PC-9 (cell line): ENCODE measurements at regions not wholly inside any gene's neighbourhood (a gene's known extent, or its start where the extent isn't known, plus 50 kb on each side); places are given as distances from the start of the nearest gene placed in this dataset.
"Not testable (repeated sequence)": the region's sequence is repeated elsewhere in the genome, so short reads cannot be mapped to it uniquely, and the experiment has no call there.

Experiments
- BruUV-seq: library from RNA; stranded (reverse); fragments of 400-500 nt; replicated peaks from 2 replicates; lab custom pipeline; 2021; lab: Mats Ljungman, UMichigan
- CTCF ChIA-PET: fragments of 300-600 bp; sonication (Branson Sonifier 250); formaldehyde crosslinking; loops from one replicate; lab custom pipeline; 2022; ENCODE audit warnings: antibody characterized with exemption; lab: Charles Lee
- POLR2A ChIA-PET: fragments of 300-600 bp; sonication (Branson Sonifier 250); formaldehyde crosslinking; loops from one replicate; lab custom pipeline; 2022; ENCODE audit warnings: antibody characterized with exemption; ENCODE audit not compliant: unreplicated experiment; lab: Charles Lee
- DNase-seq, 2 experiments: peaks; one replicate each; pipeline versions ENCODE4 v3.0.0 to v3.0.0-alpha.2; 2015 to 2022; ENCODE audit warnings: mixed read lengths in 1 of 2
- H2AFZ ChIP-seq: fragments of 200-600 bp; sonication (generic); 2 replicates; pipeline ENCODE4 v1.8.1; 2017; ENCODE audit warnings: antibody characterized with exemption
- H3F3A ChIP-seq: fragments of 200-600 bp; sonication (generic); 2 replicates; pipeline ENCODE4 v1.8.1; 2017; ENCODE audit warnings: antibody characterized with exemption, mild to moderate bottlenecking, low read depth; ENCODE audit not compliant: insufficient read depth
- H3K27ac ChIP-seq: fragments of 200-600 bp; sonication (generic); 2 replicates; pipeline ENCODE4 v1.6.1; 2016; ENCODE audit warnings: mixed run types
- H3K27me3 ChIP-seq: fragments of 200-600 bp; sonication (generic); 2 replicates; pipeline ENCODE4 v1.6.1; 2016; ENCODE audit warnings: low read depth, mixed run types; ENCODE audit not compliant: insufficient read depth
- H3K36me3 ChIP-seq: fragments of 200-600 bp; sonication (generic); 2 replicates; pipeline ENCODE4 v1.6.1; 2016; ENCODE audit warnings: low read depth, mixed run types
- H3K4me1 ChIP-seq: fragments of 200-600 bp; sonication (generic); replicated peaks from 2 replicates; pipeline ENCODE4 v1.6.1; 2016; ENCODE audit warnings: mixed run types; ENCODE audit not compliant: insufficient read depth
- H3K4me2 ChIP-seq: fragments of 200-600 bp; sonication (generic); 2 replicates; pipeline ENCODE4 v1.6.1; 2017; ENCODE audit warnings: mixed run types
- H3K4me3 ChIP-seq: fragments of 200-600 bp; sonication (generic); 2 replicates; pipeline ENCODE4 v1.6.1; 2016; ENCODE audit warnings: mixed run types
- H3K79me2 ChIP-seq: fragments of 200-600 bp; sonication (generic); 2 replicates; pipeline ENCODE4 v1.6.1; 2017; ENCODE audit warnings: low read depth, mixed run types
- H3K9me2 ChIP-seq: fragments of 200-600 bp; sonication (generic); 2 replicates; pipeline ENCODE4 v1.8.1; 2017; ENCODE audit warnings: mild to moderate bottlenecking; ENCODE audit not compliant: insufficient read depth
- H3K9me3 ChIP-seq: fragments of 200-600 bp; sonication (generic); 2 replicates; pipeline ENCODE4 v1.8.1; 2016; ENCODE audit warnings: low read depth; ENCODE audit not compliant: insufficient read depth
- H4K20me1 ChIP-seq: fragments of 200-600 bp; sonication (generic); 2 replicates; pipeline ENCODE4 v1.8.1; 2017; ENCODE audit not compliant: insufficient read depth
- EZH2 ChIP-seq: fragments of 200-600 bp; sonication (generic); IDR thresholded peaks from 2 replicates; pipeline ENCODE4 v1.8.0; 2017; ENCODE audit warnings: antibody characterized with exemption, low read depth
- intact Hi-C: fragments of 100-400 bp; cut with micrococcal nuclease; formaldehyde crosslinking; loops from one replicate; pipeline ENCODE4 v1.10.0; 2022; ENCODE audit not compliant: unreplicated experiment
- TF ChIP-seq, protein P1 (sequence below): fragments of 200-600 bp; sonication (generic); conservative IDR thresholded peaks from 2 replicates; pipeline ENCODE4 v1.6.1; 2017; ENCODE audit warnings: mixed run types, antibody characterized with exemption, mild to moderate bottlenecking, moderate library complexity

- Histone ChIP-seq H3K9me3 (no peaks in the 10 kb centered on the region), H3F3A (no peaks in the 10 kb centered on the region), H3K9me2 (no peaks in the 10 kb centered on the region; the same call in 1 of the 2 replicates), H3K4me3 (no peak overlapping the region), H3K36me3 (no peaks in the 10 kb centered on the region), H3K4me2 (no peak overlapping the region), H3K4me1 (no peaks in the 10 kb centered on the region), H3K79me2 (no peaks in the 10 kb centered on the region), H4K20me1 (no peaks in the 10 kb centered on the region), H2AFZ (no peak overlapping the region), H3K27ac (no peak overlapping the region), H3K27me3 (no peaks in the 10 kb centered on the region)
- ChIA-PET POLR2A (no interaction called here), CTCF (no interaction called here)
- no TSS peak for BruUV-seq
- intact Hi-C loops = no loop called here
- TF ChIP-seq, protein P1, sequence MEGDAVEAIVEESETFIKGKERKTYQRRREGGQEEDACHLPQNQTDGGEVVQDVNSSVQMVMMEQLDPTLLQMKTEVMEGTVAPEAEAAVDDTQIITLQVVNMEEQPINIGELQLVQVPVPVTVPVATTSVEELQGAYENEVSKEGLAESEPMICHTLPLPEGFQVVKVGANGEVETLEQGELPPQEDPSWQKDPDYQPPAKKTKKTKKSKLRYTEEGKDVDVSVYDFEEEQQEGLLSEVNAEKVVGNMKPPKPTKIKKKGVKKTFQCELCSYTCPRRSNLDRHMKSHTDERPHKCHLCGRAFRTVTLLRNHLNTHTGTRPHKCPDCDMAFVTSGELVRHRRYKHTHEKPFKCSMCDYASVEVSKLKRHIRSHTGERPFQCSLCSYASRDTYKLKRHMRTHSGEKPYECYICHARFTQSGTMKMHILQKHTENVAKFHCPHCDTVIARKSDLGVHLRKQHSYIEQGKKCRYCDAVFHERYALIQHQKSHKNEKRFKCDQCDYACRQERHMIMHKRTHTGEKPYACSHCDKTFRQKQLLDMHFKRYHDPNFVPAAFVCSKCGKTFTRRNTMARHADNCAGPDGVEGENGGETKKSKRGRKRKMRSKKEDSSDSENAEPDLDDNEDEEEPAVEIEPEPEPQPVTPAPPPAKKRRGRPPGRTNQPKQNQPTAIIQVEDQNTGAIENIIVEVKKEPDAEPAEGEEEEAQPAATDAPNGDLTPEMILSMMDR = no peak
- TF ChIP-seq EZH2 = no peak
- no peak for DNase-seq
Observed at GRCh38 chr5:93953442-93953841, 212.0 kb upstream of the POU5F2 start.

- Histone ChIP-seq H3K4me1 (no peaks in the 10 kb centered on the region), H2AFZ (no peak overlapping the region), H3K9me2 (no peaks in the 10 kb centered on the region), H3K4me3 (no peak overlapping the region), H3K27me3 (no peaks in the 10 kb centered on the region), H3K9me3 (no peaks in the 10 kb centered on the region), H3K4me2 (no peak overlapping the region), H3F3A (no peaks in the 10 kb centered on the region), H3K36me3 (no peaks in the 10 kb centered on the region), H3K27ac (no peak overlapping the region), H4K20me1 (no peaks in the 10 kb centered on the region), H3K79me2 (no peaks in the 10 kb centered on the region)
- BruUV-seq = no TSS peak
- ChIA-PET POLR2A (no interaction called here), CTCF (no interaction called here)
- intact Hi-C loops = no loop called here
- TF ChIP-seq, protein P1 = no peak
- DNase-seq = no peak
Observed at GRCh38 chr5:93941897-93942296, 200.5 kb upstream of the POU5F2 start.

GRCh38 chr5:93933269-93933668, 191.9 kb upstream of the POU5F2 start:
- H3K4me1 ChIP-seq, H3K9me2 ChIP-seq, H3K79me2 ChIP-seq, BruUV-seq, H3K4me2 ChIP-seq, H3K4me3 ChIP-seq, H3K9me3 ChIP-seq, intact Hi-C loops, CTCF ChIA-PET, H3K36me3 ChIP-seq, DNase-seq, H3K27ac ChIP-seq, H4K20me1 ChIP-seq, H2AFZ ChIP-seq, POLR2A ChIA-PET, H3K27me3 ChIP-seq, H3F3A ChIP-seq: not testable (repeated sequence)

- no peak for DNase-seq
- Histone ChIP-seq H3K9me3 (no peaks in the 10 kb centered on the region; the same call in 1 of the 2 replicates), H4K20me1 (no peaks in the 10 kb centered on the region), H3K27ac (no peak overlapping the region), H3F3A (no peaks in the 10 kb centered on the region), H2AFZ (no peak overlapping the region), H3K79me2 (no peaks in the 10 kb centered on the region), H3K27me3 (no peaks in the 10 kb centered on the region), H3K4me2 (no peak overlapping the region), H3K36me3 (no peaks in the 10 kb centered on the region), H3K9me2 (no peaks in the 10 kb centered on the region; the same call in 1 of the 2 replicates), H3K4me1 (peaks cover 8% of the 10 kb centered on the region; the same call in 1 of the 2 replicates), H3K4me3 (no peak overlapping the region)
- no TSS peak for BruUV-seq
- intact Hi-C loops = no loop called here
- CTCF ChIA-PET = no interaction called here
- POLR2A ChIA-PET = no interaction called here
- no peak for TF ChIP-seq EZH2
- TF ChIP-seq, protein P1 = no peak
Observed at GRCh38 chr5:93930098-93930497, 188.7 kb upstream of the POU5F2 start.
